SU-DHL-6 (cell line): ENCODE measurements at regions not wholly inside any gene's neighbourhood (a gene's known extent, or its start where the extent isn't known, plus 50 kb on each side); places are given as distances from the start of the nearest gene placed in this dataset.

Source experiments
- H2AFZ ChIP-seq: fragments of 200-600 bp; sonication (generic); 2 replicates; pipeline ENCODE4 v1.6.1; 2014; ENCODE audit warnings: low read depth, mild to moderate bottlenecking, moderate library complexity, mixed read lengths, antibody characterized with exemption, low read length; ENCODE audit not compliant: severe bottlenecking
- H3F3A ChIP-seq: fragments of 200-600 bp; shearing (Covaris generic); 2 replicates; pipeline ENCODE4 v1.6.0; 2016; ENCODE audit warnings: antibody characterized with exemption, mild to moderate bottlenecking; ENCODE audit not compliant: insufficient read depth
- H3K27ac ChIP-seq: fragments of 200-600 bp; sonication (generic); 2 replicates; pipeline ENCODE4 v1.5.1; 2016; ENCODE audit warnings: low read depth, mild to moderate bottlenecking, low read length, moderate library complexity, mixed read lengths
- H3K27me3 ChIP-seq: fragments of 200-600 bp; sonication (generic), shearing (Covaris generic); 2 replicates; pipeline ENCODE4 v1.6.0; 2014; ENCODE audit warnings: mild to moderate bottlenecking, low read length
- H3K36me3 ChIP-seq: fragments of 200-600 bp; sonication (generic); 2 replicates; pipeline ENCODE4 v1.6.1; 2014; ENCODE audit warnings: mild to moderate bottlenecking, low read length, mixed read lengths
- H3K4me2 ChIP-seq: fragments of 300-600, 200-600 bp; shearing (Covaris generic), sonication (generic); 2 replicates; pipeline ENCODE4 v1.6.0; 2014; ENCODE audit warnings: low read length, low read depth, mild to moderate bottlenecking; ENCODE audit not compliant: poor library complexity, severe bottlenecking
- H3K4me3 ChIP-seq: fragments of 200-600 bp; sonication (generic); 2 replicates; pipeline ENCODE4 v1.5.1; 2014; ENCODE audit warnings: antibody characterized with exemption, low read length, mild to moderate bottlenecking, mixed read lengths; ENCODE audit not compliant: insufficient read depth, poor library complexity, severe bottlenecking
- H3K79me2 ChIP-seq: fragments of 200-600 bp; sonication (generic); 2 replicates; pipeline ENCODE4 v1.6.1; 2014; ENCODE audit warnings: mild to moderate bottlenecking, low read length, moderate library complexity; ENCODE audit not compliant: insufficient read depth
- H3K9ac ChIP-seq: fragments of 200-600 bp; sonication (generic); 2 replicates; pipeline ENCODE4 v1.7.0; 2014; ENCODE audit warnings: mild to moderate bottlenecking, low read length
- H3K9me2 ChIP-seq: fragments of 200-600 bp; sonication (generic); replicated peaks from 2 replicates; pipeline ENCODE4 v1.6.1; 2014; ENCODE audit warnings: low read length; ENCODE audit not compliant: insufficient read depth
- H3K9me3 ChIP-seq: fragments of 200-600 bp; sonication (generic); 2 replicates; pipeline ENCODE4 v1.6.1; 2014; ENCODE audit warnings: low read length, mixed read lengths; ENCODE audit not compliant: insufficient read depth
- H4K20me1 ChIP-seq: fragments of 200-600 bp; sonication (generic); 2 replicates; pipeline ENCODE4 v1.6.1; 2014; ENCODE audit warnings: low read depth, mild to moderate bottlenecking, antibody characterized with exemption, low read length, moderate library complexity, mixed read lengths
- CTCF ChIP-seq: fragments of 200-600 bp; sonication (generic); IDR thresholded peaks from one replicate; pipeline ENCODE4 v1.5.1; 2017; ENCODE audit warnings: antibody characterized with exemption, mild to moderate bottlenecking, low read length, moderate library complexity; ENCODE audit not compliant: insufficient read depth, poor library complexity, severe bottlenecking
- EZH2phosphoT487 ChIP-seq: fragments of 200-600 bp; sonication (generic), shearing (Covaris generic); conservative IDR thresholded peaks from 2 replicates; pipeline ENCODE4 v1.6.1; 2018; ENCODE audit warnings: mild to moderate bottlenecking, antibody characterized with exemption, low read length, moderate library complexity, mixed read lengths

GRCh38 chr14:34238610-34239009 lies 223.4 kb downstream of the SPTSSA start:
- no peaks in the 10 kb centered on the region for H3K9me3 ChIP-seq
- H3K79me2 ChIP-seq = no peaks in the 10 kb centered on the region
- no peak overlapping the region for H3K4me2 ChIP-seq
- H3K9me2 ChIP-seq = no peaks in the 10 kb centered on the region
- H3K4me3 ChIP-seq = no peak overlapping the region
- no peak overlapping the region for H2AFZ ChIP-seq
- no peak overlapping the region for H3K27ac ChIP-seq
- no peaks in the 10 kb centered on the region for H4K20me1 ChIP-seq
- H3K36me3 ChIP-seq = no peaks in the 10 kb centered on the region
- 0 out of 2 replicates have a peak, but pooled peaks cover 2% of the 10 kb centered on the region for H3K27me3 ChIP-seq
- H3F3A ChIP-seq = no peaks in the 10 kb centered on the region
- TF ChIP-seq EZH2phosphoT487 = no peak
- no peak for TF ChIP-seq CTCF
- no peak overlapping the region for H3K9ac ChIP-seq

GRCh38 chr14:34237677-34238076 lies 224.4 kb downstream of the SPTSSA start:
- Histone ChIP-seq H3K27ac (no peak overlapping the region), H3K79me2 (no peaks in the 10 kb centered on the region), H2AFZ (no peak overlapping the region), H3K4me2 (no peak overlapping the region), H3K4me3 (no peak overlapping the region), H3K9me2 (no peaks in the 10 kb centered on the region), H3K36me3 (no peaks in the 10 kb centered on the region), H3K9me3 (no peaks in the 10 kb centered on the region), H4K20me1 (no peaks in the 10 kb centered on the region), H3F3A (no peaks in the 10 kb centered on the region), H3K27me3 (0 out of 2 replicates have a peak, but pooled peaks cover 2% of the 10 kb centered on the region), H3K9ac (no peak overlapping the region)
- TF ChIP-seq EZH2phosphoT487 (no peak), CTCF (no peak)

GRCh38 chr14:34237081-34237480 lies 225.0 kb downstream of the SPTSSA start:
- no peaks in the 10 kb centered on the region for H3K36me3 ChIP-seq
- H3K27ac ChIP-seq = no peak overlapping the region
- H3F3A ChIP-seq = no peaks in the 10 kb centered on the region
- H3K9me3 ChIP-seq = no peaks in the 10 kb centered on the region
- no peaks in the 10 kb centered on the region for H4K20me1 ChIP-seq
- H3K9ac ChIP-seq = no peak overlapping the region
- no peak overlapping the region for H3K4me2 ChIP-seq
- no peaks in the 10 kb centered on the region for H3K79me2 ChIP-seq
- TF ChIP-seq CTCF (no peak), EZH2phosphoT487 (no peak)
- no peaks in the 10 kb centered on the region for H3K27me3 ChIP-seq
- H3K9me2 ChIP-seq = no peaks in the 10 kb centered on the region
- H2AFZ ChIP-seq = no peak overlapping the region
- no peak overlapping the region for H3K4me3 ChIP-seq
